Stimulated activated naive CD8-positive, alpha-beta T cell treated with anti-CD3 and anti-CD28 coated beads, Interleukin-15, Interleukin-2, amounts not matched to agents 100 U/mL and 50 U/mL, for 24 hours (primary cell): ENCODE measurements at regions not wholly inside any gene's neighbourhood (a gene's known extent, or its start where the extent isn't known, plus 50 kb on each side); places are given as distances from the start of the nearest gene placed in this dataset.

Experiments
- ATAC-seq: fragments of 150-1000 bp; cut with Tn5 transposase; one replicate; pipeline ENCODE4 v1.10.0; 2021
- DNase-seq: peaks from one replicate; pipeline ENCODE4 v3.0.0; 2021

- no peak for DNase-seq
- ATAC-seq: no peak
These were observed 304.7 kb downstream of the ZEB2 start for GRCh38 chr2:144215207-144215606.

- ATAC-seq: peak; percentile 53
- no peak for DNase-seq
These were observed 306.1 kb downstream of the ZEB2 start for GRCh38 chr2:144213797-144214196.

GRCh38 chr2:144211826-144212225 lies 308.1 kb downstream of the ZEB2 start:
- ATAC-seq: no peak
- no peak for DNase-seq

- peak; percentile 33 for ATAC-seq
- no peak for DNase-seq
These were observed 308.9 kb downstream of the ZEB2 start for GRCh38 chr2:144211065-144211464.

GRCh38 chr2:144210076-144210475 lies 309.8 kb downstream of the ZEB2 start:
- ATAC-seq: no peak
- no peak for DNase-seq

GRCh38 chr2:144208924-144209323 lies 311.0 kb downstream of the ZEB2 start:
- no peak for DNase-seq
- ATAC-seq: no peak

- DNase-seq (no peak), ATAC-seq (no peak)
These were observed 313.9 kb downstream of the ZEB2 start for GRCh38 chr2:144206019-144206418.

- peak; percentile 68 for ATAC-seq
- peak; percentile 22 for DNase-seq
These were observed 318.0 kb downstream of the ZEB2 start for GRCh38 chr2:144201868-144202468.

- peak; percentile 21 for DNase-seq
- ATAC-seq: peak; percentile 77
These were observed 318.8 kb downstream of the ZEB2 start for GRCh38 chr2:144201126-144201525.

GRCh38 chr2:144198116-144198515 lies 321.8 kb downstream of the ZEB2 start:
- ATAC-seq (no peak), DNase-seq (no peak)

- DNase-seq (no peak), ATAC-seq (peak; percentile 55)
These were observed 325.4 kb downstream of the ZEB2 start for GRCh38 chr2:144194326-144195071.

GRCh38 chr2:144190908-144191605 lies 328.9 kb downstream of the ZEB2 start:
- DNase-seq (no peak), ATAC-seq (no peak)

GRCh38 chr2:144183727-144184126 lies 336.2 kb downstream of the ZEB2 start:
- ATAC-seq: peak; percentile 100
- peak; percentile 66 for DNase-seq

- DNase-seq: no peak
- ATAC-seq: no peak
These were observed 338.9 kb downstream of the ZEB2 start for GRCh38 chr2:144181001-144181400.

- ATAC-seq: no peak
- no peak for DNase-seq
These were observed 339.8 kb downstream of the ZEB2 start for GRCh38 chr2:144180131-144180530.

GRCh38 chr2:144170179-144170578 lies 349.7 kb downstream of the ZEB2 start:
- ATAC-seq (no peak), DNase-seq (no peak)

GRCh38 chr2:144166743-144167142 lies 353.2 kb downstream of the ZEB2 start:
- DNase-seq (no peak), ATAC-seq (peak; percentile 96)

- ATAC-seq (no peak), DNase-seq (no peak)
These were observed 354.2 kb downstream of the ZEB2 start for GRCh38 chr2:144165599-144166250.

- DNase-seq: no peak
- ATAC-seq: no peak
These were observed 356.3 kb downstream of the ZEB2 start for GRCh38 chr2:144163592-144163991.

GRCh38 chr2:144162652-144163051 lies 357.3 kb downstream of the ZEB2 start:
- peak; percentile 58 for ATAC-seq
- peak; percentile 33 for DNase-seq

GRCh38 chr2:144161061-144161460 lies 358.9 kb downstream of the ZEB2 start:
- DNase-seq (no peak), ATAC-seq (no peak)

- no peak for DNase-seq
- no peak for ATAC-seq
These were observed 360.7 kb downstream of the ZEB2 start for GRCh38 chr2:144159240-144159639.

GRCh38 chr2:144158096-144158495 lies 361.8 kb downstream of the ZEB2 start:
- ATAC-seq (no peak), DNase-seq (no peak)
